Activated naive CD4-positive, alpha-beta T cell treated with anti-CD3 and anti-CD28 coated beads for 36 hours (primary cell): ENCODE measurements at regions not wholly inside any gene's neighbourhood (a gene's known extent, or its start where the extent isn't known, plus 50 kb on each side); places are given as distances from the start of the nearest gene placed in this dataset.

Experiments
- CTCF ChIA-PET: fragments of 350-600 bp; sonication (Branson Sonifier 250); formaldehyde crosslinking; loops from one replicate; lab custom pipeline; 2021; ENCODE audit warnings: antibody characterized with exemption; lab: Charles Lee
- DNase-seq: peaks from one replicate; pipeline ENCODE4 v3.0.0-alpha.2; 2020
- H3K27ac Mint-ChIP-seq: one replicate; pipeline ENCODE4 v1.8.0; 2021; ENCODE audit warnings: mild to moderate bottlenecking, mixed read lengths
- H3K27me3 Mint-ChIP-seq: one replicate; pipeline ENCODE4 v1.8.0; 2021; ENCODE audit warnings: low read depth, mixed read lengths
- H3K36me3 Mint-ChIP-seq: one replicate; pipeline ENCODE4 v1.8.0; 2021; ENCODE audit warnings: low read depth, mixed read lengths
- H3K4me1 Mint-ChIP-seq: one replicate; pipeline ENCODE4 v1.8.0; 2021; ENCODE audit warnings: low read depth, mixed read lengths
- H3K4me3 Mint-ChIP-seq: one replicate; pipeline ENCODE4 v1.8.0; 2021; ENCODE audit warnings: mild to moderate bottlenecking, moderate library complexity, mixed read lengths
- H3K9me3 Mint-ChIP-seq: one replicate; pipeline ENCODE4 v1.8.0; 2021; ENCODE audit warnings: mixed read lengths
- intact Hi-C: fragments of 100-400 bp; cut with micrococcal nuclease; formaldehyde crosslinking; loops from one replicate; pipeline ENCODE4 v1.15.1; 2023

GRCh38 chr2:164066095-164066494 is 330.3 kb upstream of the FIGN start:
- no peak overlapping the region for H3K4me3 Mint-ChIP-seq
- H3K36me3 Mint-ChIP-seq = no peaks in the 10 kb centered on the region
- H3K27me3 Mint-ChIP-seq = no peaks in the 10 kb centered on the region
- H3K27ac Mint-ChIP-seq = no peak overlapping the region
- CTCF ChIA-PET = no interaction called here
- intact Hi-C loops = loop anchor here (10.0 kb wide), 1 partner anchor 901 kb away; no protein-coding TSS in a partner anchor
- H3K4me1 Mint-ChIP-seq = no peaks in the 10 kb centered on the region
- H3K9me3 Mint-ChIP-seq = peaks cover 2% of the 10 kb centered on the region
- no peak for DNase-seq

DNA sequence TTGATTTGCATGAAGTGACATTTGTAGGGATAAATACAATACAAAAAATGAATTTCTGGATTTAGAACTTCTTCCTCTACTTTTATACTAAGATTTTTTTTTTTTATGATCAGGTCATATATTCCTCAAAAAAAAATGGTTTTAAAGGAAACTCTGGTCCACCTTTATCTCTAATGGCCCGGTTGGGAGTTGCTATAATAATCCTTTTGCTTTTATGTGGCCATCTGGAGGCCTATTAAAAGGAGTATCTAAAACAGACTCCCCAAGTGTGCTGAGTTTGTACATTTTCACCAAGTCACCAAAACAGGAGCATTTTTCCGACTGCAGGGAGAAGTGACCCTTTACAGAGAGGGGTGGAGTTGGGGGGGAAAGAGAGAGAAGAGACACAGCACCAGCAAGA is 329.2 kb upstream of the FIGN start:
- Mint-ChIP-seq H3K36me3 (no peaks in the 10 kb centered on the region), H3K9me3 (peaks cover 6% of the 10 kb centered on the region), H3K4me3 (no peak overlapping the region), H3K27me3 (no peaks in the 10 kb centered on the region), H3K27ac (no peak overlapping the region), H3K4me1 (no peaks in the 10 kb centered on the region)
- no peak for DNase-seq
- CTCF ChIA-PET = no interaction called here
- intact Hi-C loops = loop anchor here (10.0 kb wide), 1 partner anchor 900 kb away; no protein-coding TSS in a partner anchor

GRCh38 chr2:164061129-164061746 is 325.4 kb upstream of the FIGN start:
- Mint-ChIP-seq H3K4me3 (no peak overlapping the region), H3K9me3 (peaks cover 4% of the 10 kb centered on the region), H3K27ac (no peak overlapping the region), H3K4me1 (no peaks in the 10 kb centered on the region), H3K36me3 (no peaks in the 10 kb centered on the region), H3K27me3 (no peaks in the 10 kb centered on the region)
- no peak for DNase-seq
- CTCF ChIA-PET = interaction anchor here (1.3 kb wide), 1 partner anchor 24 kb away, joined by 3 read pairs; no protein-coding TSS in a partner anchor
- intact Hi-C loops = loop anchor here (2.0 to 10.0 kb wide), 2 partner anchors 870 to 896 kb away; no protein-coding TSS in a partner anchor

- peaks cover 4% of the 10 kb centered on the region for H3K9me3 Mint-ChIP-seq
- intact Hi-C loops = loop anchor here (2.0 to 10.0 kb wide), 2 partner anchors 869 to 895 kb away; no protein-coding TSS in a partner anchor
Observed at GRCh38 chr2:164060031-164060430, 324.2 kb upstream of the FIGN start.

GRCh38 chr2:164055623-164056022 is 319.8 kb upstream of the FIGN start:
- Mint-ChIP-seq H3K4me1 (no peaks in the 10 kb centered on the region), H3K36me3 (no peaks in the 10 kb centered on the region)

More at GRCh38 chr2:164060031-164060430, 324.2 kb upstream of the FIGN start:
- Mint-ChIP-seq H3K27ac (no peak overlapping the region), H3K4me1 (no peaks in the 10 kb centered on the region), H3K4me3 (no peak overlapping the region), H3K36me3 (no peaks in the 10 kb centered on the region), H3K27me3 (no peaks in the 10 kb centered on the region)
- CTCF ChIA-PET = interaction anchor here (1.3 kb wide), 1 partner anchor 26 kb away, joined by 3 read pairs; no protein-coding TSS in a partner anchor
- no peak for DNase-seq

DNA sequence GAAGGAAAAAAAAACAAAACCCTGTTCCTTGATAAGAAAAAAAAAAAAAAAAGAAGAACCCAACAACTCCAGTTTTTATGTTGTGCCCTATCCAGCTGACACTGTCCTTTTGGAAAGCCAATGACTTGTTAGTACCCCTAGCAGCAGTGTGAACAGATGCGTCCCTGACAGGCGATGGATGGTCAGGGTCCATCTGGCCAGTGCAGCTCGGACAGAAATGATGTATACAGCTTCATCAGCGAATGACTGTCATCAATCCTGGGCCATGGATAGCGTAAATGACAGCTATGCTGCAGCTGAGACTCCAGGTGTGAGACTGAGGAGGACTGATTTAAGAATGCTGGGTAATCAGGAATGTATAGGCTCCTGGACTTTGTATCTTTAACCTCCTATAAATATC is 318.8 kb upstream of the FIGN start:
- no peaks in the 10 kb centered on the region for H3K36me3 Mint-ChIP-seq
- H3K9me3 Mint-ChIP-seq = no peaks in the 10 kb centered on the region
- no peak for DNase-seq
- no peak overlapping the region for H3K4me3 Mint-ChIP-seq
- H3K27me3 Mint-ChIP-seq = no peaks in the 10 kb centered on the region
- H3K27ac Mint-ChIP-seq = no peak overlapping the region
- CTCF ChIA-PET = no interaction called here
- intact Hi-C loops = no loop called here
- H3K4me1 Mint-ChIP-seq = no peaks in the 10 kb centered on the region

More at GRCh38 chr2:164055623-164056022, 319.8 kb upstream of the FIGN start:
- intact Hi-C loops = loop anchor here (2.0 kb wide), 1 partner anchor 705 kb away; no protein-coding TSS in a partner anchor
- DNase-seq = no peak
- Mint-ChIP-seq H3K27me3 (no peaks in the 10 kb centered on the region), H3K9me3 (no peaks in the 10 kb centered on the region), H3K4me3 (no peak overlapping the region), H3K27ac (no peak overlapping the region)
- CTCF ChIA-PET = no interaction called here

GRCh38 chr2:164053021-164053420 is 317.2 kb upstream of the FIGN start:
- Mint-ChIP-seq H3K4me3 (no peak overlapping the region), H3K9me3 (no peaks in the 10 kb centered on the region), H3K27ac (no peak overlapping the region), H3K27me3 (no peaks in the 10 kb centered on the region), H3K36me3 (no peaks in the 10 kb centered on the region), H3K4me1 (no peaks in the 10 kb centered on the region)
- DNase-seq = no peak
- intact Hi-C loops = no loop called here
- CTCF ChIA-PET = no interaction called here

DNA sequence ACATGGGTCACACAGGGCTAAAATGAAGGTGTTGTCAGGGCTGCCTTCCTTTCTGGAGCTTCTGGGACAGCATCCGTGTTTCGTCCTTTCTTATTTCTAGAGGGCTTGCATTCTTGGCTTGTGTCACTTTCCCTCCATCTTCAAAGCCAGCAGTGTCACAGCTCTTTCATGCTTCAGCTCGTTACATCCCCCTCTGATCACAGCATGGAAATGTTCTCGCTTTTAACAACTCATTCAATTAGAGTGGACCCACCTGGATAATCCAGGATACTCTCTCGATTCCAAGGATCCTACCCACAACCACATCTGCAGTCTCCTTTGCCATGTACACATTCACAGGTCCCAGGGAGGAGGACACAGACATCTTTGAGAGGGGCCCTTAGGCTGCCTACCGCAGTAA is 316.2 kb upstream of the FIGN start:
- H3K36me3 Mint-ChIP-seq = no peaks in the 10 kb centered on the region
- intact Hi-C loops = no loop called here
- no peaks in the 10 kb centered on the region for H3K9me3 Mint-ChIP-seq
- no peak overlapping the region for H3K4me3 Mint-ChIP-seq
- H3K27me3 Mint-ChIP-seq = no peaks in the 10 kb centered on the region
- no peaks in the 10 kb centered on the region for H3K4me1 Mint-ChIP-seq
- CTCF ChIA-PET = no interaction called here
- no peak overlapping the region for H3K27ac Mint-ChIP-seq
- DNase-seq = no peak

DNA sequence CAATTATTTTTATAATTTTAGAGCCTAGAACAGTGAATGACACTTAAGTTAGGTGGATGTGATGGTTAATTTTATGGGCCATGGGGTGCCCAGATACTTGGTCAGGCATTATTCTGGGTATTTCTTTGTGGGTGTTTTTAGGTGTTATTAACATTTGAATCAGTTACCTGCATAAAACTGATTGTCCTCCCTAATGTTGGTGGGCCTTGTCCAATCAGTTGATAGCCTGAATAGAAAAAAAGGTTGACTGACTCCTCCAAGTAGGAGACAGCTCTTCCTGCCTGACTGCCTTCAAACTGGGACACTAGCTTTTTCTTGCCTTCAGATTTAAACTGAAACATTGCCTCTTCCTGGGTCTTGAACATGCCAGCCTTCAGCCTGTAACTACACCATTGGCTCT is 312.9 kb upstream of the FIGN start:
- Mint-ChIP-seq H3K27me3 (no peaks in the 10 kb centered on the region), H3K36me3 (no peaks in the 10 kb centered on the region), H3K4me3 (no peak overlapping the region), H3K27ac (no peak overlapping the region), H3K9me3 (peaks cover 2% of the 10 kb centered on the region), H3K4me1 (no peaks in the 10 kb centered on the region)
- CTCF ChIA-PET = no interaction called here
- intact Hi-C loops = no loop called here
- no peak for DNase-seq

DNA sequence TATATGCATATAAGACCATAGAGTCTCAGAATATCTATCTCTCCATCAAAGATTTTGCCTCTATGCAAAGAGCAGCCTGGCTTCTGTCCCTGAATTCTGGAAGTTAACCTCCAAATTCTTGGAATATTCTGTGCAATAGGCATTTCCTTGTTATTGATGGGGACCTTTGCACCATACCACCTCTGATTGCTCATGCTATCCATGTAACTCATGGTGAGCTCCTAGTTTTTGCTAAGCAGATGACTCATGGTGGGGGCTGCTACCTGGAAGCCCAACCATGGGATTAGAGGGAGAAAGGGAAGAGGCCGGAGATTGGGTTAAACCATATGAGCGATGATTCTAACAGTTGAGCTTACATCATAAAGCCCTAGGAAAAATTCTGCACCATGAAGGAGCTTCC is 310.2 kb upstream of the FIGN start:
- CTCF ChIA-PET = no interaction called here
- Mint-ChIP-seq H3K4me1 (no peaks in the 10 kb centered on the region), H3K9me3 (peaks cover 4% of the 10 kb centered on the region), H3K36me3 (no peaks in the 10 kb centered on the region), H3K27ac (no peak overlapping the region), H3K27me3 (no peaks in the 10 kb centered on the region), H3K4me3 (no peak overlapping the region)
- no peak for DNase-seq
- intact Hi-C loops = no loop called here

DNA sequence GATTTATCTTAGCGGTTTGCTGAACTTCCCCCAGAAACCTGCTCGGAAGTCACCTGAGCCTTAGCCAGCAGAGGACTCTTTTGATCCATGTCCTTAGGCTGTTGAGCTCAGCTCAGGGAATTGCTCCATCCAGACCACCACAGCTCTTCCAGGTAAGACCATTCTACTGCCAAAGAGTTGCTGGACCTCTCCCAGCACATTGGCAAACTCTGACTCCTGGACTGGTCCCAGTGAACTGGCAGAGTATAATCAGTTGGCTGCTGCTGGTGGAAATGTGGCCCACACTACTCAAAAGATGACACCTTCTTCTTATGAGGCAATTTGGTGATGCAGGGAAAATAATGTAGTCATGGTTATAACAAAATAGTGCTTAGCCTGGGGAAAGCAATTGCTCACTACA is 308.8 kb upstream of the FIGN start:
- Mint-ChIP-seq H3K9me3 (peaks cover 10% of the 10 kb centered on the region), H3K36me3 (no peaks in the 10 kb centered on the region), H3K27me3 (no peaks in the 10 kb centered on the region), H3K4me1 (no peaks in the 10 kb centered on the region), H3K4me3 (no peak overlapping the region), H3K27ac (no peak overlapping the region)
- CTCF ChIA-PET = no interaction called here
- no peak for DNase-seq
- intact Hi-C loops = no loop called here

GRCh38 chr2:164039270-164039669 is 303.5 kb upstream of the FIGN start:
- Mint-ChIP-seq H3K9me3 (peaks cover 8% of the 10 kb centered on the region), H3K27me3 (no peaks in the 10 kb centered on the region), H3K36me3 (no peaks in the 10 kb centered on the region), H3K27ac (no peak overlapping the region), H3K4me1 (no peaks in the 10 kb centered on the region), H3K4me3 (no peak overlapping the region)
- CTCF ChIA-PET = no interaction called here
- intact Hi-C loops = no loop called here
- no peak for DNase-seq

DNA sequence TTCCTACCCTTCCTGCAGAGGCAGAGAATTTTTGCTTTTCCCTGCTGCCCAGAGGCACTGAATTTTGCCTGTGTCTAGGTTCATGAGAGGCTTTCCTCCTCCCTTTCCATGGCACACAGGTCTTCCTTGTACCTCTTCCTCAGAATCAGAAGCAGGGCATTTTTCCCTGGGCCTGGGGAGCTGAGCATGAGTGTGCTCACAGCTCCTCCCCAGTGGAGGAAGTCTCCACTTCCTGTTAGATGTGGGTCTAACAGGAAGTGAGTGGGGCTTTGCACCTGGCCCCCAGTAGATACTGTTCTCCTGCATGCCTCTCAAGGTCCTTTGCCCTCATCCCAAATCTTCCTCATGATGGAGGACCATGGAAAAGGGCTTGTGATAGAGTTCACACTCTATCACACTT is 297.2 kb upstream of the FIGN start:
- H3K27me3 Mint-ChIP-seq = no peaks in the 10 kb centered on the region
- no peaks in the 10 kb centered on the region for H3K36me3 Mint-ChIP-seq
- CTCF ChIA-PET = no interaction called here

More for the DNA sequence above, 297.2 kb upstream of the FIGN start:
- H3K4me3 Mint-ChIP-seq = no peak overlapping the region
- H3K9me3 Mint-ChIP-seq = peaks cover 2% of the 10 kb centered on the region
- intact Hi-C loops = loop anchor here (5.0 kb wide), 1 partner anchor 54 kb away; no protein-coding TSS in a partner anchor
- DNase-seq = no peak
- H3K4me1 Mint-ChIP-seq = no peaks in the 10 kb centered on the region
- no peak overlapping the region for H3K27ac Mint-ChIP-seq
